Retina (tissue), 1 donor: ENCODE measurements at regions not wholly inside any gene's neighbourhood (a gene's known extent, or its start where the extent isn't known, plus 50 kb on each side); places are given as distances from the start of the nearest gene placed in this dataset.

ENCODE experiments used
- DNase-seq: peaks from one replicate; pipeline ENCODE4 v3.0.0-alpha.2; 2016

- DNase-seq, result no peak
These were observed 114.0 kb downstream of the EFNB1 start for GRCh38 chrX:68942840-68943239.

GRCh38 chrX:68942104-68942503 lies 113.3 kb downstream of the EFNB1 start:
- no peak for DNase-seq

GRCh38 chrX:68941385-68941952 lies 112.6 kb downstream of the EFNB1 start:
- no peak for DNase-seq

GRCh38 chrX:68940601-68941000 lies 111.8 kb downstream of the EFNB1 start:
- no peak for DNase-seq

GRCh38 chrX:68939868-68940267 lies 111.0 kb downstream of the EFNB1 start:
- no peak for DNase-seq

- no peak for DNase-seq
These were observed 109.6 kb downstream of the EFNB1 start for GRCh38 chrX:68938244-68939004.

GRCh38 chrX:68937581-68937980 lies 108.8 kb downstream of the EFNB1 start:
- DNase-seq, result no peak

GRCh38 chrX:68936608-68937007 lies 107.8 kb downstream of the EFNB1 start:
- DNase-seq, result no peak

- no peak for DNase-seq
These were observed 107.3 kb downstream of the EFNB1 start for GRCh38 chrX:68936126-68936525.

GRCh38 chrX:68935362-68935761 lies 106.5 kb downstream of the EFNB1 start:
- no peak for DNase-seq

GRCh38 chrX:68934922-68935321 lies 106.1 kb downstream of the EFNB1 start:
- no peak for DNase-seq

- no peak for DNase-seq
These were observed 105.6 kb downstream of the EFNB1 start for GRCh38 chrX:68934421-68934820.

GRCh38 chrX:68932611-68933010 lies 103.8 kb downstream of the EFNB1 start:
- DNase-seq, result no peak

- DNase-seq, result no peak
These were observed 102.5 kb downstream of the EFNB1 start for GRCh38 chrX:68931345-68931744.

GRCh38 chrX:68930542-68931317 lies 101.9 kb downstream of the EFNB1 start:
- DNase-seq, result no peak

GRCh38 chrX:68929332-68930150 lies 100.7 kb downstream of the EFNB1 start:
- DNase-seq, result no peak

GRCh38 chrX:68928401-68928800 lies 99.6 kb downstream of the EFNB1 start:
- DNase-seq, result no peak

- no peak for DNase-seq
These were observed 98.4 kb downstream of the EFNB1 start for GRCh38 chrX:68927178-68927577.

GRCh38 chrX:68923147-68923546 lies 94.3 kb downstream of the EFNB1 start:
- DNase-seq, result no peak

GRCh38 chrX:68922013-68922412 lies 93.2 kb downstream of the EFNB1 start:
- no peak for DNase-seq

- DNase-seq, result no peak
These were observed 91.7 kb downstream of the EFNB1 start for GRCh38 chrX:68920561-68920960.

GRCh38 chrX:68919707-68920106 lies 90.9 kb downstream of the EFNB1 start:
- no peak for DNase-seq

GRCh38 chrX:68918202-68918601 lies 89.4 kb downstream of the EFNB1 start:
- DNase-seq, result no peak
